BLaER1 treated with 17β-estradiol and CSF1 and Interleukin-3, amounts not matched to agents 10 nM and 100 nM (cell line): ENCODE measurements at regions not wholly inside any gene's neighbourhood (a gene's known extent, or its start where the extent isn't known, plus 50 kb on each side); places are given as distances from the start of the nearest gene placed in this dataset.

Experiments used
- H3K27ac ChIP-seq, 11 experiments: shearing (Covaris generic); formaldehyde crosslinking; 2 replicates each; pipeline ENCODE4 v1.8.1; 2022
- H3K27me3 ChIP-seq, 11 experiments: shearing (Covaris generic); formaldehyde crosslinking; 2 replicates each; pipeline ENCODE4 v1.8.1; 2022
- H3K36me3 ChIP-seq, 11 experiments: shearing (Covaris generic); formaldehyde crosslinking; 2 replicates each; pipeline ENCODE4 v1.8.1; 2022
- H3K4me1 ChIP-seq, 10 experiments: shearing (Covaris generic); formaldehyde crosslinking; 2 replicates each; pipeline ENCODE4 v1.8.1; 2022
- H3K4me2 ChIP-seq, 11 experiments: shearing (Covaris generic); formaldehyde crosslinking; 2 replicates each; pipeline ENCODE4 v1.8.1; 2022
- H3K4me3 ChIP-seq, 10 experiments: shearing (Covaris generic); formaldehyde crosslinking; 2 replicates each; pipeline ENCODE4 v1.8.1; 2022
- H3K9ac ChIP-seq, 11 experiments: shearing (Covaris generic); formaldehyde crosslinking; 2 replicates each; pipeline ENCODE4 v1.8.1; 2022
- H3K9me3 ChIP-seq, 11 experiments: shearing (Covaris generic); formaldehyde crosslinking; replicated peaks in 1 of 11; 2 replicates each; pipeline ENCODE4 v1.8.1; 2022
- H4K20me1 ChIP-seq, 11 experiments: shearing (Covaris generic); formaldehyde crosslinking; 2 replicates each; pipeline ENCODE4 v1.8.1; 2022
- Cebpa-rat ChIP-seq, 11 experiments: shearing (Covaris generic); IDR thresholded peaks; 2 replicates each; pipeline ENCODE4 v1.8.1; 2022

DNA sequence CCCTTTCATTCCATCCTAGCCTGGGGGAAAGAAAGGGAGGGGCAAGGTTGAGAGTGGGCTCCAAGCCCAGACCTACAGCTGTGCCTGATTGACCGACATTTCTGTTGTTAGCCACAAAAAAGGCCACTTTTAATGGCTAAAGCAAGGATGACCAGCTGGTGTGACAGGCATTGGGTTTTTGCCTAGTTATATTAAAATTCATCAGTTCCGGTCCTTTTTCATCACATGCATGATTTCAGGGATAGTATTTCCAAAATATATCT lies 192.3 kb downstream of the ZNF326 start:
- TF ChIP-seq Cebpa-rat (IDR thresholded peaks at IDR 0.05), result no peak
- Histone ChIP-seq H4K20me1 (no peaks in the 10 kb centered on the region), H3K9me3 (peaks cover 0 to 9% (median 0%) of the 10 kb centered on the region in 11 experiments; a peak in 4 of 22 replicates), H3K4me2 (no peak overlapping the region), H3K9ac (no peak overlapping the region), H3K27ac (no peak overlapping the region), H3K27me3 (no peaks in the 10 kb centered on the region), H3K36me3 (no peaks in the 10 kb centered on the region), H3K4me3 (no peak overlapping the region), H3K4me1 (no peaks in the 10 kb centered on the region)

DNA sequence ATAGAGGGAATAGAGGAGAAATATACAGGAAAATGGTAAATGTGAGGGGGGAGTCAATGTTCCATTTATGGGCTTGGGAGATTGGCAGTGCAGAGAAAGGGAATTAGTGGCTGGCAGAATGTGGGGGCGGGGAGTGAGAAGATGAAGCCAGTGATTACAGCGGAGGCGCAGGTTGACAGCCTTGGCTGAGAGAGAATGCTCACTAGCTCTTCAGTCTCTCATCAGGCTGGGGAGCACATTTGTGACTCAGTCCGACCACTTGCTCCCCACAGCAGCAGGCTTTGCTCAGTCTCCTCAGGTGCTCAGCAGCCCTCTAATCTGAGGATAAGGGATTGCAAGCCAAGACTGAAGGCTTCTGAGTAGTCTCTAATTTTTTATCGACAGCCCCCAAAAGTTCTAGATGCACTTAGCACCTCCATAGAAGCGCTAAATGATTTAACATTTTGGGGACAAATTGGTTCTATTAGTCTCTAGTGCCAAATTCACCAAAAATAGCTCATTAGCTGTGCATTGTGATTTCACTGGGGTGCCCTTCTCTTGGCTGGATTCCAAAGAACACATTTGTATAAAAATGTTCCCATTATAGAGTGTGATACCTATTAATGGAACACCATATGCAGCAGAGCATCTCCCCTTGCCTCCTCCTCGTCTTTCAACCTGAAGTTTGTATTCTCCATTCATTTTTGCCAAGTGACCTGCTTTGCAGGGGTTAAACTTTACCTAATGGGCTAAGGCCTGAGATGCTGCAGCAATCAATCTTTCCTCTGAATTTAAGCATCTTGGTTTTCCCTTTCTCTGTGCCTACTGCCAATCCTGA lies 191.8 kb downstream of the ZNF326 start:
- Histone ChIP-seq H3K36me3 (no peaks in the 10 kb centered on the region), H3K27me3 (no peaks in the 10 kb centered on the region), H3K4me2 (no peak overlapping the region), H3K27ac (no peak overlapping the region), H3K9ac (no peak overlapping the region), H3K9me3 (peaks cover 0 to 9% (median 0%) of the 10 kb centered on the region in 11 experiments; a peak in 4 of 22 replicates), H3K4me3 (no peak overlapping the region), H4K20me1 (no peaks in the 10 kb centered on the region), H3K4me1 (no peaks in the 10 kb centered on the region)
- no peak for TF ChIP-seq Cebpa-rat (IDR thresholded peaks at IDR 0.05)

DNA sequence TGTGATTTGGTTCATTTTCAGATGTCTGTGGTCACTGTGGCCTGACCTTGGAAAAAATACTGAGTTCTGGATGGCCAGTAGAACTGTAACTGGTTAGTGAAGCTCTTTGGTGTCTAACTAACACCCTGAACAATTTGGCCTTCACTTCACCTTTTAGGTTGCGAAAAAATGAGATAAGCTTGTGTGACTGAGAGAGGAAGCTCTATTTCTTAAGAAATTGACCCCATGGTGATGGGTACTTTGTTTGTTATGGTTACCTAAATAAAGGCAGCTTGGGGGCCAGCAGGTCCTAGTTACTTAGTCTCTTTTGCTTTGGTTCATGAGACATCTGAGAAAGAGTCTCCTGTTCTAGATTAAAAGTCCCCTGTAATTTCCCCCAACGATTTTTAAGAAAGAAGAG lies 181.6 kb downstream of the ZNF326 start:
- peaks cover 0 to 14% (median 0%) of the 10 kb centered on the region in 10 experiments; a peak in 6 of 20 replicates for H3K4me1 ChIP-seq

DNA sequence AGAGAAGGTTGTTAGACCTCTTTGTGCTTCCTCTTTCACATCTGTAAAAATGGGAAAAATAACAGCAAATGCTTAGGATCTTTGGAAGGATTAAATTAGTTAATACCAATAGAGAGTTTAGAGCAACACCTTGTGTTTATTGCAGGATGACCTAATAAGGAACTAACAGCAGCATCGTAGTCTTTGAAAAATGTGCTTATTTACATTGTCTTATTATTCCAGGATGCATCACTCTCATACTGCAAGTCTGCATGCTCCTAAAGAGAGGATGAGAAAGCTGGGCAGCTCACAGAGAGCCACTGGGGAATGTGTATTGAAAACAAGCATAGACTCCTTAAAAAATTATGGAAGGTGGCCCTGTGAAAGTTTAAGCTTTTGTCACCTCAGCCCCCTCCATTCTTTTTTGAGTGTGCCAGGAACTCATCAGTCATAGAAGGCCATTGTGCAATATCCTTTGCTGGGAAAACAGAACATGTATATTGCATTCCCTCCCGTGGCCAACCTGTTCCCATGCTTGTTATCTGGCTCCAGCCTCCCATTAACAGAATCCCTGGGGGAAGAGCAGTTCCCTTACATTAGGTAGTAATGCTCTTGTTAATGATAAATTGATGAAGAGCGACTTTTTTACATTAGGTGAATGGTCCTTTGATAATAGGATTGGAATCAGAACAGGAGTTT lies 180.7 kb downstream of the ZNF326 start:
- H3K27me3 ChIP-seq, result no peaks in the 10 kb centered on the region
- H4K20me1 ChIP-seq, result no peaks in the 10 kb centered on the region
- H3K4me2 ChIP-seq, result peak overlapping the region in 5 of 11 experiments; percentile 4 to 52 (median 14); a peak in 7 of 22 replicates
- H3K36me3 ChIP-seq, result no peaks in the 10 kb centered on the region
- TF ChIP-seq Cebpa-rat (IDR thresholded peaks at IDR 0.05), result peak in 3 of 11 experiments; percentile 8 to 33 (median 13); a peak in 1 of 22 replicates
- H3K4me3 ChIP-seq, result no peak overlapping the region
- no peak overlapping the region for H3K27ac ChIP-seq
- H3K9me3 ChIP-seq, result no peaks in the 10 kb centered on the region
- no peak overlapping the region for H3K9ac ChIP-seq
- H3K4me1 ChIP-seq, result peaks cover 0 to 14% (median 0%) of the 10 kb centered on the region in 10 experiments; a peak in 6 of 20 replicates

More for the DNA sequence above, 181.6 kb downstream of the ZNF326 start:
- peak overlapping the region in 2 of 11 experiments; percentile 14; a peak in 3 of 22 replicates for H3K4me2 ChIP-seq
- no peaks in the 10 kb centered on the region for H4K20me1 ChIP-seq
- H3K27ac ChIP-seq, result no peak overlapping the region
- H3K36me3 ChIP-seq, result no peaks in the 10 kb centered on the region
- no peak for TF ChIP-seq Cebpa-rat (IDR thresholded peaks at IDR 0.05)
- no peak overlapping the region for H3K4me3 ChIP-seq
- H3K27me3 ChIP-seq, result no peaks in the 10 kb centered on the region
- H3K9ac ChIP-seq, result no peak overlapping the region
- no peaks in the 10 kb centered on the region for H3K9me3 ChIP-seq

DNA sequence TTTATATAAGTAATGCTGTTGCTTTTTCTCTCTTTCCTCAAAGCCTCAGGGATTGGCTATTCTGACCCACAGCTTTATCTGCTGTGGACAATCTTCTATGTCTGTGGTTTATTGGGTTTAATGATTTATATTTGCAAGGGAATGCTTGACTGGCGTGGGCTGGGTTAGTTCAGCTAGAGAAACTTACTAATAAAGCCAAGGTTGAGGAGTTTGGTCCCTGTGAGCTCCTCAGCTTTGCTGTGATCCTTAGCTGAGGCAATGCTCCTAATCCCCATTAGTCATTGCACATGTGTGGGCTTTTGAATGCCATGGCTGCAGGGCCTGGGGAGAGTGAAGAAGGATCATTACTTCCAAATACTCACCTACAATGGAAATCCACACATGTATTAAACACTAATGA lies 179.3 kb downstream of the ZNF326 start:
- Histone ChIP-seq H3K27me3 (no peaks in the 10 kb centered on the region), H3K9ac (no peak overlapping the region), H3K4me1 (peaks cover 0 to 14% (median 0%) of the 10 kb centered on the region in 10 experiments; a peak in 6 of 20 replicates), H3K4me3 (no peak overlapping the region), H3K27ac (no peak overlapping the region), H3K4me2 (no peak overlapping the region), H4K20me1 (no peaks in the 10 kb centered on the region), H3K36me3 (no peaks in the 10 kb centered on the region), H3K9me3 (no peaks in the 10 kb centered on the region)
- no peak for TF ChIP-seq Cebpa-rat (IDR thresholded peaks at IDR 0.05)

DNA sequence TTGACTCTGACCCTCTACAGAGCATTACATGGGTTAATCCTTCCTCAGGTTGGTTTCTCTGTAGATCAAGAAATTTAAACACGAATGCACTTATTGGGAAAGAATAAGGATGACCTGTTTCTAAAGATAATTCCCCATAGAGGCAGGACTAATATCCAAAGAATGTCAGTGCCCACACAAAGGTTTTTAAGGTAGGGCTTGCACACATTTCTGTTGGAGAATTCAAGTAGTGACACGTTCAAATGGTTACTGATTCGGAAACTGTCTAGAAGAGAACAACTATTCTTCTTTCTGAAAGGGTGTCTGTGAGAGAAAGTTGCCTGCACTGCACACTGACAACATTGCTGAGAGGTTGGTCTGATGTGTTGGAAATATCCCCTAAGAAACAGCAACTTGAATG lies 167.3 kb downstream of the ZNF326 start:
- no peak for TF ChIP-seq Cebpa-rat (IDR thresholded peaks at IDR 0.05)
- H3K4me1 ChIP-seq, result peaks cover 0 to 2% (median 0%) of the 10 kb centered on the region in 10 experiments; a peak in 1 of 20 replicates
- no peak overlapping the region for H3K9ac ChIP-seq
- peaks cover 7 to 15% (median 10%) of the 10 kb centered on the region in 11 experiments; a peak in 20 of 22 replicates for H3K9me3 ChIP-seq
- H3K27me3 ChIP-seq, result no peaks in the 10 kb centered on the region
- H3K27ac ChIP-seq, result no peak overlapping the region
- no peak overlapping the region for H3K4me2 ChIP-seq
- H4K20me1 ChIP-seq, result no peaks in the 10 kb centered on the region
- no peaks in the 10 kb centered on the region for H3K36me3 ChIP-seq
- H3K4me3 ChIP-seq, result no peak overlapping the region

DNA sequence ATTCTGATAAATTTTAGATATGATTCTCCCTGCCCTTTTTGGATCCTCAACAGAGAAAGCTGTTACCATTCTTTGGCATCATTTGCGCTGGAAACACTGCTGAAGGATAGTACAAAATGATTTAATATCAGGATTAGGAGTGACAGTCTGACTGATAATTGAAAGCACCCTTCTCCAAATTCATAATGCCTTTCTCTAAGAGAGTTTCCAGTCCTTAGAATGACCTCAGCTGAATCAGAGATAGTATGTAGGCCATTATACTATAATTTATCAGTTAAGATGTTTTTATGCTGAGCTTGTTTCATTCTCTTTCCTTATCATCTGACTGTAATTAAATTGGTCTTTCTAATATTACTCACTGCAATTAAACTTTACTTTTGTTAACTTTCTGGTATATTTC lies 166.7 kb downstream of the ZNF326 start:
- TF ChIP-seq Cebpa-rat (IDR thresholded peaks at IDR 0.05), result no peak
- Histone ChIP-seq H3K9ac (no peak overlapping the region), H3K27ac (no peak overlapping the region), H3K4me3 (no peak overlapping the region), H3K4me1 (peaks cover 0 to 6% (median 0%) of the 10 kb centered on the region in 10 experiments; a peak in 1 of 20 replicates), H4K20me1 (no peaks in the 10 kb centered on the region), H3K4me2 (no peak overlapping the region), H3K36me3 (no peaks in the 10 kb centered on the region), H3K27me3 (no peaks in the 10 kb centered on the region), H3K9me3 (peaks cover 1 to 9% (median 4%) of the 10 kb centered on the region in 11 experiments; a peak in 20 of 22 replicates)

DNA sequence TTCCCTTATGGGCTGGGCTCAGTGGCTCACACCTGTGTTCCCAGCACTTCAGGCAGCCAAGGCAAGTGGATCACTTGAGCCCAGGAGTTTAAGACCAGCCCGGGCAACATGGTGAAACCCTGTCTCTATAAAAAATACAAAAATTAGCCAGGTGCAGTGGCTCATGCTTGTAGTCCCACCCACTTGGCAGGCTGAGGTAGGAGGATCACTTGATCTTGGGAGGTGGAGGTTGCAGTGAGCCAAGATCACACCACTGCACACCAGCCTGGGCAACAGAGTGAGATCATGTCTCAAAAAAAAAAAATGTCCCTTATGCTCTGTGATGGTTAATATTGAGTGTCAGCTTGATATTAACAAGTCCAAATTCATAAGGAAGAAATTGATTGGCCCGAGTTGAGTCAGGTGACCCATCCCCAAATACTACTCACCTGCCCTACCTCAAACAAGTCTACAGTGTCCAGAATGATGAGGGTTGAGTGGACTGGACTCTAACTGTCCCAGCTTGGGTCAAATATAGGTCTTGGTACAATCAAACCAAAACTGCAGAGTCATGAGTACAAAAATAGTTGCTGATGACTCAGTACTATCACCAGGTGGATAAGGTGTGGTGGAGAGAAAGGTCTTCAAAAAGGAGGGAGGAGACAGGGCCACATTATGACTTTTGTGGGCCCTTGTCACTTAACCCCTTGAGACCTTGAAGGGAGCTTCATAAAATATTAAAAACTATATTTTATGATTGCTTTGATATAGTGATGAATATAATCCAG lies 161.0 kb downstream of the ZNF326 start:
- Histone ChIP-seq H3K4me3 (no peak overlapping the region), H3K4me1 (peaks cover 0 to 6% (median 0%) of the 10 kb centered on the region in 10 experiments; a peak in 1 of 20 replicates), H4K20me1 (no peaks in the 10 kb centered on the region), H3K9ac (no peak overlapping the region), H3K4me2 (no peak overlapping the region), H3K27me3 (no peaks in the 10 kb centered on the region), H3K9me3 (peaks cover 7 to 24% (median 18%) of the 10 kb centered on the region in 11 experiments; a peak in 20 of 22 replicates), H3K36me3 (no peaks in the 10 kb centered on the region), H3K27ac (no peak overlapping the region)
- TF ChIP-seq Cebpa-rat (IDR thresholded peaks at IDR 0.05), result no peak

DNA sequence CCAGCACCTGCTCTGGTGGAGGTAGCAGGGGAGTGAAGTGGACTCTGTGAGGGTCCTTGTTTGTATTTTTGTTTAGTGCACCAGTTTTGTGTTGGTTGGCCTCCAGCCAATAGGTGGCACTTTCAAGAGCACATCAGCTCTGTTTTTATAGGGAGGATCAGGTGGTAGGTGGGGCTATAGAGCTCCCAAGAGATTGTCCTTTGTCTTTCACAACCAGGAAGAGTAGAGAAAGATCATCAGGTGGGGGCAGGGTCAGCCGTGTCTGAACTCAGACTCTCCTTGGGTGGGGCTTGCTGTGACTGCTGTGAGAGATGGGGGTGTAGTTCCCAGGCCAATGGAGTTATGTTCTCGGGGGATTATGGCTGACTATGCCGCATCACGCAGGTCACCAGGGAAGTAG lies 159.8 kb downstream of the ZNF326 start:
- Histone ChIP-seq H4K20me1 (no peaks in the 10 kb centered on the region), H3K36me3 (no peaks in the 10 kb centered on the region), H3K27ac (no peak overlapping the region), H3K9me3 (peaks cover 13 to 24% (median 19%) of the 10 kb centered on the region in 11 experiments; a peak in 21 of 22 replicates), H3K4me1 (peaks cover 0 to 6% (median 0%) of the 10 kb centered on the region in 10 experiments; a peak in 1 of 20 replicates), H3K4me2 (no peak overlapping the region), H3K27me3 (no peaks in the 10 kb centered on the region), H3K9ac (no peak overlapping the region), H3K4me3 (no peak overlapping the region)
- TF ChIP-seq Cebpa-rat (IDR thresholded peaks at IDR 0.05), result no peak
